ENCODE measurements at regions not wholly inside any gene's neighbourhood (a gene's known extent, or its start where the extent isn't known, plus 50 kb on each side); places are given as distances from the start of the nearest gene placed in this dataset.
A peak's percentile ranks its signal among the peaks of the same experiment; 100 is the strongest.

DNA sequence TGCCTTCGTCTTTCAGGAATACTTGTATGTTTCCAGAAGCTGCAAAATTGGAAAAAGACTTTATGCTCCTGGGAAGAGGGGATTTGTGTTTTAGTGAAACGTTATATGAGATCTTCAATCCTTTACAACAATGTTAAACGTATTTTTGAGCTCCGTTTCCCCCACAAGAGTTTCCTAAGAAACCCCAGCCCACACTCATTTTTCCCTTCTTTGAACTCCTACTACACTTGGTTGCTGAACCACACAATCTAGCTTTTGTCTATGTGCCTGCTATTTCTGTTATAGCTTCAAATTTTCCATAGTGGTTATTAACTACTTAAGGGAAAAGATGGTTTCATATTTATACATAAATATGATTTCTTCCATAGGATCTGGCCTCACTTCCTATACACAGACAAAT, 238.6 kb upstream of the ACTBL2 start:
- no TSS peak for BruUV-seq (replicated peaks)
- Histone ChIP-seq H3K27ac (ENCODE audit: low read length) (peak overlapping the region; percentile 19; the same call in 1 of the 2 replicates), H3K4me3 (ENCODE audit: low read depth in 2 of 2, low read length in 2 of 2) (no peak overlapping the region), H3K27me3 (ENCODE audit: control insufficient read depth, insufficient read depth, low read length) (no peaks in the 10 kb centered on the region), H3K36me3 (ENCODE audit: control insufficient read depth, insufficient read depth, low read length) (no peaks in the 10 kb centered on the region), H3K9me3 (ENCODE audit: control insufficient read depth, insufficient read depth, low read depth, low read length) (peaks cover 4% of the 10 kb centered on the region; the same call in 1 of the 2 replicates), H3K4me1 (ENCODE audit: control insufficient read depth, insufficient read depth, low read length) (no peaks in the 10 kb centered on the region)
- intact Hi-C loops (cut with micrococcal nuclease; ENCODE audit: unreplicated experiment) (no loop called here), in situ Hi-C loops (cut with HindIII; ENCODE audit: low pct_unique_long_range_greater_than_20kb, low sequenced_read_pairs) (no loop called here)
- ChIA-PET CTCF (interaction anchor here (0.8 kb wide), 1 partner anchor 17 kb away, joined by 3 read pairs; no protein-coding TSS in a partner anchor), POLR2A (no interaction called here)
- DNase-seq (ENCODE audit: low read depth, low spot score): no peak
- ATAC-seq: no peak
- TF ChIP-seq, protein P1, sequence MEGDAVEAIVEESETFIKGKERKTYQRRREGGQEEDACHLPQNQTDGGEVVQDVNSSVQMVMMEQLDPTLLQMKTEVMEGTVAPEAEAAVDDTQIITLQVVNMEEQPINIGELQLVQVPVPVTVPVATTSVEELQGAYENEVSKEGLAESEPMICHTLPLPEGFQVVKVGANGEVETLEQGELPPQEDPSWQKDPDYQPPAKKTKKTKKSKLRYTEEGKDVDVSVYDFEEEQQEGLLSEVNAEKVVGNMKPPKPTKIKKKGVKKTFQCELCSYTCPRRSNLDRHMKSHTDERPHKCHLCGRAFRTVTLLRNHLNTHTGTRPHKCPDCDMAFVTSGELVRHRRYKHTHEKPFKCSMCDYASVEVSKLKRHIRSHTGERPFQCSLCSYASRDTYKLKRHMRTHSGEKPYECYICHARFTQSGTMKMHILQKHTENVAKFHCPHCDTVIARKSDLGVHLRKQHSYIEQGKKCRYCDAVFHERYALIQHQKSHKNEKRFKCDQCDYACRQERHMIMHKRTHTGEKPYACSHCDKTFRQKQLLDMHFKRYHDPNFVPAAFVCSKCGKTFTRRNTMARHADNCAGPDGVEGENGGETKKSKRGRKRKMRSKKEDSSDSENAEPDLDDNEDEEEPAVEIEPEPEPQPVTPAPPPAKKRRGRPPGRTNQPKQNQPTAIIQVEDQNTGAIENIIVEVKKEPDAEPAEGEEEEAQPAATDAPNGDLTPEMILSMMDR (IDR thresholded peaks at IDR 0.05): no peak
- TF ChIP-seq, protein P2, sequence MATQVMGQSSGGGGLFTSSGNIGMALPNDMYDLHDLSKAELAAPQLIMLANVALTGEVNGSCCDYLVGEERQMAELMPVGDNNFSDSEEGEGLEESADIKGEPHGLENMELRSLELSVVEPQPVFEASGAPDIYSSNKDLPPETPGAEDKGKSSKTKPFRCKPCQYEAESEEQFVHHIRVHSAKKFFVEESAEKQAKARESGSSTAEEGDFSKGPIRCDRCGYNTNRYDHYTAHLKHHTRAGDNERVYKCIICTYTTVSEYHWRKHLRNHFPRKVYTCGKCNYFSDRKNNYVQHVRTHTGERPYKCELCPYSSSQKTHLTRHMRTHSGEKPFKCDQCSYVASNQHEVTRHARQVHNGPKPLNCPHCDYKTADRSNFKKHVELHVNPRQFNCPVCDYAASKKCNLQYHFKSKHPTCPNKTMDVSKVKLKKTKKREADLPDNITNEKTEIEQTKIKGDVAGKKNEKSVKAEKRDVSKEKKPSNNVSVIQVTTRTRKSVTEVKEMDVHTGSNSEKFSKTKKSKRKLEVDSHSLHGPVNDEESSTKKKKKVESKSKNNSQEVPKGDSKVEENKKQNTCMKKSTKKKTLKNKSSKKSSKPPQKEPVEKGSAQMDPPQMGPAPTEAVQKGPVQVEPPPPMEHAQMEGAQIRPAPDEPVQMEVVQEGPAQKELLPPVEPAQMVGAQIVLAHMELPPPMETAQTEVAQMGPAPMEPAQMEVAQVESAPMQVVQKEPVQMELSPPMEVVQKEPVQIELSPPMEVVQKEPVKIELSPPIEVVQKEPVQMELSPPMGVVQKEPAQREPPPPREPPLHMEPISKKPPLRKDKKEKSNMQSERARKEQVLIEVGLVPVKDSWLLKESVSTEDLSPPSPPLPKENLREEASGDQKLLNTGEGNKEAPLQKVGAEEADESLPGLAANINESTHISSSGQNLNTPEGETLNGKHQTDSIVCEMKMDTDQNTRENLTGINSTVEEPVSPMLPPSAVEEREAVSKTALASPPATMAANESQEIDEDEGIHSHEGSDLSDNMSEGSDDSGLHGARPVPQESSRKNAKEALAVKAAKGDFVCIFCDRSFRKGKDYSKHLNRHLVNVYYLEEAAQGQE (IDR thresholded peaks at IDR 0.05; ENCODE audit: insufficient read depth in 1 of 2, low read depth in 2 of 2, low read length in 1 of 2): no peak
- TF ChIP-seq POLR2AphosphoS5 (IDR thresholded peaks at IDR 0.05; ENCODE audit: low read depth, low read length): no peak
- no peak for TF ChIP-seq SIN3A (IDR thresholded peaks at IDR 0.05; ENCODE audit: borderline replicate concordance, insufficient read depth, low read depth, low read length)
- no peak for TF ChIP-seq TCF7L2 (IDR thresholded peaks at IDR 0.05; ENCODE audit: low read depth, low read length)

DNA sequence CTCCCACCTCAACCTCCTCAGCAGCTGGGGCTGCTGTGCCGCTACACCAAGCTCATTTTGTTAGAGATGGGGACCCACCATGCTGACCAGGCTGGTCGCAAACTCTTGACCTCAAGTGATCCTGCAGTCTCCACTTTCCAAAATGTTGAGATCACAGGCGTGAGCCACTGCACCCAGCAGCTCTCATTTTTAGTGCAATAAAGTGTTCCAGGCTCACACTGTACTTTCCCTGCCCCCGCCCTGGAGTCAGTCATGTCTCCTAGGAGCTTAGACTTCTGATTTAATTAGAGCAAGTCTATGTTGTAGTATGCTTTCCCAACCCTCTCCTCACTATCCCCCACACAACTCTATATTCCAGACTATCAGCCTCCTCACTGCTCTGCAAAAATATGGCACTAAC, 238.0 kb upstream of the ACTBL2 start:
- POLR2A ChIA-PET: no interaction called here
- intact Hi-C loops (cut with micrococcal nuclease; ENCODE audit: unreplicated experiment) (no loop called here), in situ Hi-C loops (cut with HindIII; ENCODE audit: low pct_unique_long_range_greater_than_20kb, low sequenced_read_pairs) (no loop called here)
- TF ChIP-seq, protein P2 (IDR thresholded peaks at IDR 0.05; ENCODE audit: insufficient read depth in 1 of 2, low read depth in 2 of 2, low read length in 1 of 2): no peak
- TF ChIP-seq SIN3A (IDR thresholded peaks at IDR 0.05; ENCODE audit: borderline replicate concordance, insufficient read depth, low read depth, low read length) (no peak), TCF7L2 (IDR thresholded peaks at IDR 0.05; ENCODE audit: low read depth, low read length) (no peak), POLR2AphosphoS5 (IDR thresholded peaks at IDR 0.05; ENCODE audit: low read depth, low read length) (no peak)
- TF ChIP-seq, protein P1 (IDR thresholded peaks at IDR 0.05): no peak
- H3K36me3 ChIP-seq (ENCODE audit: control insufficient read depth, insufficient read depth, low read length): no peaks in the 10 kb centered on the region
- H3K27ac ChIP-seq (ENCODE audit: low read length): no peak overlapping the region; the same call in 1 of the 2 replicates
- H3K27me3 ChIP-seq (ENCODE audit: control insufficient read depth, insufficient read depth, low read length): no peaks in the 10 kb centered on the region
- H3K4me3 ChIP-seq (ENCODE audit: low read depth in 2 of 2, low read length in 2 of 2): no peak overlapping the region
- CTCF ChIA-PET: interaction anchor here (0.8 kb wide), 1 partner anchor 17 kb away, joined by 3 read pairs; no protein-coding TSS in a partner anchor
- no TSS peak for BruUV-seq (replicated peaks)
- DNase-seq (ENCODE audit: low read depth, low spot score) (no peak), ATAC-seq (no peak)
- peaks cover 4% of the 10 kb centered on the region; the same call in 1 of the 2 replicates for H3K9me3 ChIP-seq (ENCODE audit: control insufficient read depth, insufficient read depth, low read depth, low read length)
- H3K4me1 ChIP-seq (ENCODE audit: control insufficient read depth, insufficient read depth, low read length): no peaks in the 10 kb centered on the region

Data from Panc1 (cell line).